ENCODE measurements at regions not wholly inside any gene's neighbourhood (a gene's known extent, or its start where the extent isn't known, plus 50 kb on each side); places are given as distances from the start of the nearest gene placed in this dataset.

DNA sequence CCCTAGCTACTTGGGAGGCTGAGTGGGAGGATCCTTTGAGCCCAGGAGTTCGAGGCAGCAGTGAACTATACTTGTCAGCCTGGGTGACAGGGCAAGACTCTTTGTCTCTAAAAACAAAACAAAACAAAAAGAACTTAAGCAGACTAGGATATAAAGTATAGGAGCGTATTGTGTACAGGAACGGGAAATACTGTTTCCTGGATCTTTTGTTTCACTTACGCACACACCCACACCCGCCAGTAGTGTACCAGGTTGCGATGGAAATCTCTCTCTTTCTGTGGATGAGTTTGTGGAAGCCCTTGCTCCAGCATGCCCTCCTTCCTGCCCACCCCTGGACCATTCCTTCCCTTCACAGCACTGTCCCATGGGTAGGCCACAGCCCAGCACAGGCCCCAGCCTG, 136.3 kb downstream of the RPIA start:
- 79% methylated on average over 6 of the region's 6 CpGs for WGBS (ENCODE audit: low lambda C conversion rate, missing lambda C conversion rate)

DNA sequence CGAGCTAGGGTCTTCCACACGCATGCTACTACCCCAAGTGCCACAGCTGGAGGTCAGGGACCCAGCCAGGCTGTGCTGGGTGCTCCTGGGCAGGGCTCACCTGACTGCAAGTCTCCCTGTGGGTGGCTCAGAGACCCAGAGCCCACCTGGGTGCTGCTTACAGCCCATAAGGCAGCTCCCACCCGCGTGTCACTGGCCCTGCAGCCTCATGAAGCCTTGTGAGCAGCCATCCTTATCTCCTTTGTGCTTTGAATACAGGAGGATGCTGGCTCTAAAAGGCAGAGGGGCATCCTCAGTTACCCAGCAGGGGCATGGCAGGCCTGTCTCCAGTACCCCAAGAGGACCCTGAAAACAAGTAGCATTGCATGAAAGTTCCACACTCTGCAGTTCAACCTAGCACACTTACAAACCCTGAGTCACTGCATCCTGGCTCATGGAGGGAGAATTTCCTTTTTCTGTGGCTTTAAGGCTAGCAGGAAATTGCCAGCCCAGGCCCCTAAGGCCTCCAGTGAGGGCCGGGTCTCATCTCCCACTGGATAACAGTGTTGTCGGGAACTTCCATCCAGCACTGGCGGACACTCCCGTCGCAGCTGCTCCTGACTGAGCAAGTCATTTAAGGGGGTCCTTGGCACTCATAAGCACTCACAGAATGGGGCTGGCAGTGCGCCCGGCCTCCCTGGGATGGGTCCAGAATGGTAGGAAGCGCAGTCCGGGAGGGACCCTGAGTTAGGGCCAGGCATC, 137.1 kb downstream of the RPIA start:
- H3K79me2 ChIP-seq = no peaks in the 10 kb centered on the region
- H2AFZ ChIP-seq = no peak overlapping the region
- no peaks in the 10 kb centered on the region for H3K4me1 ChIP-seq (ENCODE audit: insufficient read depth)
- H3K4me2 ChIP-seq = no peak overlapping the region
- no peak for DNase-seq (ENCODE audit: low spot score)
- no peaks in the 10 kb centered on the region for H3K9me2 ChIP-seq (replicated peaks; ENCODE audit: insufficient read depth)
- no peak overlapping the region for H3K27ac ChIP-seq
- TF ChIP-seq CTCF (IDR thresholded peaks at IDR 0.05; ENCODE audit: poor library complexity) (no peak), EZH2 (IDR thresholded peaks at IDR 0.05; ENCODE audit: borderline replicate concordance) (no peak), EZH2phosphoT487 (IDR thresholded peaks at IDR 0.05; ENCODE audit: low read depth, severe bottlenecking, unreplicated experiment) (no peak)
- peaks cover 6% of the 10 kb centered on the region for H3K9me3 ChIP-seq (ENCODE audit: low read depth)
- no peaks in the 10 kb centered on the region for H4K20me1 ChIP-seq (ENCODE audit: insufficient read depth, poor library complexity, severe bottlenecking)
- WGBS (ENCODE audit: low lambda C conversion rate, missing lambda C conversion rate) = 87% methylated on average over 11 of the region's 13 CpGs
- H3K36me3 ChIP-seq (replicated peaks; ENCODE audit: insufficient read depth, low read depth) = no peaks in the 10 kb centered on the region
- H3K4me3 ChIP-seq = no peak overlapping the region
- no peaks in the 10 kb centered on the region for H3K27me3 ChIP-seq

More for the DNA sequence above, 136.3 kb downstream of the RPIA start:
- Histone ChIP-seq H3K9me3 (ENCODE audit: low read depth) (peaks cover 6% of the 10 kb centered on the region), H3K9me2 (replicated peaks; ENCODE audit: insufficient read depth) (no peaks in the 10 kb centered on the region), H3K79me2 (no peaks in the 10 kb centered on the region), H3K4me2 (no peak overlapping the region), H3K27ac (no peak overlapping the region), H4K20me1 (ENCODE audit: insufficient read depth, poor library complexity, severe bottlenecking) (no peaks in the 10 kb centered on the region), H3K36me3 (replicated peaks; ENCODE audit: insufficient read depth, low read depth) (no peaks in the 10 kb centered on the region), H3K4me3 (no peak overlapping the region), H3K4me1 (ENCODE audit: insufficient read depth) (no peaks in the 10 kb centered on the region), H2AFZ (no peak overlapping the region), H3K27me3 (no peaks in the 10 kb centered on the region)
- no peak for DNase-seq (ENCODE audit: low spot score)
- no peak for TF ChIP-seq EZH2 (IDR thresholded peaks at IDR 0.05; ENCODE audit: borderline replicate concordance)
- TF ChIP-seq EZH2phosphoT487 (IDR thresholded peaks at IDR 0.05; ENCODE audit: low read depth, severe bottlenecking, unreplicated experiment) = no peak
- TF ChIP-seq CTCF (IDR thresholded peaks at IDR 0.05; ENCODE audit: poor library complexity) = no peak

- Histone ChIP-seq H3K4me1 (ENCODE audit: insufficient read depth) (no peaks in the 10 kb centered on the region), H3K9me2 (replicated peaks; ENCODE audit: insufficient read depth) (no peaks in the 10 kb centered on the region), H3K36me3 (replicated peaks; ENCODE audit: insufficient read depth, low read depth) (no peaks in the 10 kb centered on the region), H4K20me1 (ENCODE audit: insufficient read depth, poor library complexity, severe bottlenecking) (no peaks in the 10 kb centered on the region), H2AFZ (no peak overlapping the region), H3K27ac (no peak overlapping the region), H3K4me3 (no peak overlapping the region), H3K9me3 (ENCODE audit: low read depth) (peaks cover 6% of the 10 kb centered on the region), H3K4me2 (no peak overlapping the region), H3K27me3 (no peaks in the 10 kb centered on the region), H3K79me2 (no peaks in the 10 kb centered on the region)
- WGBS (ENCODE audit: low lambda C conversion rate, missing lambda C conversion rate) = 61% methylated on average over 5 of the region's 5 CpGs
- TF ChIP-seq EZH2phosphoT487 (IDR thresholded peaks at IDR 0.05; ENCODE audit: low read depth, severe bottlenecking, unreplicated experiment) (no peak), CTCF (IDR thresholded peaks at IDR 0.05; ENCODE audit: poor library complexity) (no peak), EZH2 (IDR thresholded peaks at IDR 0.05; ENCODE audit: borderline replicate concordance) (no peak)
- DNase-seq (ENCODE audit: low spot score) = no peak
Measured at GRCh38 chr2:88829607-88830463, 138.4 kb downstream of the RPIA start.

Data from hepatocyte (in vitro differentiated cells).